Thyroid gland (tissue), 4 donors: ENCODE measurements at regions not wholly inside any gene's neighbourhood (a gene's known extent, or its start where the extent isn't known, plus 50 kb on each side); places are given as distances from the start of the nearest gene placed in this dataset.

Source experiments
- POLR2A ChIP-seq, 2 donors: fragments of 450-650 bp; IDR thresholded peaks; one replicate each; pipeline ENCODE4 v1.6.1; 2017; ENCODE audit warnings: antibody characterized with exemption in 2 of 2, mild to moderate bottlenecking in 2 of 2, moderate library complexity in 1 of 2
- TF ChIP-seq, protein P1 (sequence below), 6 experiments: fragments of 200-600 bp in 3 of 6; fragments of 450-650 bp in 3 of 6; sonication (generic) in 3 of 6; IDR thresholded peaks; one replicate each; pipeline ENCODE4 v1.5.1; 2016 to 2019; ENCODE audit warnings: antibody characterized with exemption in 6 of 6, mild to moderate bottlenecking in 2 of 6, inconsistent platforms in 1 of 6, moderate library complexity in 1 of 6

DNA sequence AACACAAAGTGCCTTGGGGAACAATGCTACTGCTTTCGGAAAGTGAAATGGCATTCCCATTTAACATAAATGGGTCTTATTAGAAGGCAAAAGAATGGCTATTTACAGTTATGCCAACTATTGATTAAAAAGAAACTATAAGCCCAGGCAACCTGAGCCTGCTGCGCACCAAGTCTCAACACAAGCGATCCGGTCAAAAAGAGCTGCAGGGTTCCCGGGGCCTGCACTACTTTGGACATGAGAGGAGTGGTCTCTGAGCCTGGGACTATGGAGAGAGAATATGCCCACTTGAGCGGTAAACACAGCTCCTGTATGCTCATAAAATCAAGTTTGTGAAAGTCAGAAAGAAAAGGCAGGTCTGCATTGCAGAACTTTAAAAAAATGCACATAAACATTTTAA lies 660.7 kb downstream of the EFNA5 start:
- TF ChIP-seq POLR2A (IDR thresholded peaks at IDR 0.05): no peak
- TF ChIP-seq, protein P1, sequence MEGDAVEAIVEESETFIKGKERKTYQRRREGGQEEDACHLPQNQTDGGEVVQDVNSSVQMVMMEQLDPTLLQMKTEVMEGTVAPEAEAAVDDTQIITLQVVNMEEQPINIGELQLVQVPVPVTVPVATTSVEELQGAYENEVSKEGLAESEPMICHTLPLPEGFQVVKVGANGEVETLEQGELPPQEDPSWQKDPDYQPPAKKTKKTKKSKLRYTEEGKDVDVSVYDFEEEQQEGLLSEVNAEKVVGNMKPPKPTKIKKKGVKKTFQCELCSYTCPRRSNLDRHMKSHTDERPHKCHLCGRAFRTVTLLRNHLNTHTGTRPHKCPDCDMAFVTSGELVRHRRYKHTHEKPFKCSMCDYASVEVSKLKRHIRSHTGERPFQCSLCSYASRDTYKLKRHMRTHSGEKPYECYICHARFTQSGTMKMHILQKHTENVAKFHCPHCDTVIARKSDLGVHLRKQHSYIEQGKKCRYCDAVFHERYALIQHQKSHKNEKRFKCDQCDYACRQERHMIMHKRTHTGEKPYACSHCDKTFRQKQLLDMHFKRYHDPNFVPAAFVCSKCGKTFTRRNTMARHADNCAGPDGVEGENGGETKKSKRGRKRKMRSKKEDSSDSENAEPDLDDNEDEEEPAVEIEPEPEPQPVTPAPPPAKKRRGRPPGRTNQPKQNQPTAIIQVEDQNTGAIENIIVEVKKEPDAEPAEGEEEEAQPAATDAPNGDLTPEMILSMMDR (IDR thresholded peaks at IDR 0.05): no peak
